HEK293 (cell line): ENCODE measurements at regions not wholly inside any gene's neighbourhood (a gene's known extent, or its start where the extent isn't known, plus 50 kb on each side); places are given as distances from the start of the nearest gene placed in this dataset.

Experiments used
- CTCF ChIA-PET: fragments of 350-600 bp; formaldehyde crosslinking; extraction: SDS; loops from one replicate; lab custom pipeline; 2021; ENCODE audit warnings: antibody characterized with exemption; lab: Yijun Ruan, JAX
- POLR2A ChIA-PET: fragments of 300-600 bp; formaldehyde crosslinking; extraction: SDS; loops from one replicate; lab custom pipeline; 2020; ENCODE audit warnings: antibody characterized with exemption, inconsistent platforms; lab: Yijun Ruan, JAX
- H3K27ac ChIP-seq: fragments of 200-500 bp; sonication (Bioruptor generic); 2 replicates; pipeline ENCODE4 v1.5.1; 2014; ENCODE audit warnings: low read depth, low read length, control low read depth, inconsistent platforms; ENCODE audit errors: extremely low read depth
- H3K36me3 ChIP-seq, 2 experiments: fragments of 200-500 bp in 1 of 2; sonication (Bioruptor generic) in 1 of 2; 1 replicate in 1 of 2; 2 replicates in 1 of 2; pipeline ENCODE4 v1.5.1; 2014 to 2017; ENCODE audit warnings: inconsistent platforms in 2 of 2, low read length in 2 of 2; ENCODE audit not compliant: control insufficient read depth in 2 of 2, insufficient read depth in 1 of 2
- H3K4me1 ChIP-seq: fragments of 200-500 bp; sonication (Bioruptor generic); 2 replicates; pipeline ENCODE4 v1.5.1; 2014; ENCODE audit warnings: mild to moderate bottlenecking, low read length, inconsistent platforms; ENCODE audit not compliant: control insufficient read depth, insufficient read depth
- H3K4me3 ChIP-seq: 2 replicates; pipeline ENCODE4 v1.5.1; 2011; ENCODE audit warnings: low read depth, mild to moderate bottlenecking, control low read depth, low read length, moderate library complexity
- H3K9me3 ChIP-seq: fragments of 200-500 bp; sonication (Bioruptor generic); 2 replicates; pipeline ENCODE4 v1.5.1; 2014; ENCODE audit warnings: low read depth, low read length, inconsistent platforms; ENCODE audit not compliant: control insufficient read depth, insufficient read depth
- FEZF1 ChIP-seq: fragments of 450-650 bp; formaldehyde crosslinking; IDR thresholded peaks from 2 replicates; pipeline ENCODE4 v1.5.1; 2016; ENCODE audit warnings: missing biosample characterization, missing genetic modification characterization
- GLI4 ChIP-seq: fragments of 450-650 bp; formaldehyde crosslinking; IDR thresholded peaks from 2 replicates; pipeline ENCODE4 v1.5.1; 2016; ENCODE audit warnings: missing biosample characterization, missing genetic modification characterization
- HOXD13 ChIP-seq: sonication (generic); formaldehyde crosslinking; IDR thresholded peaks from 2 replicates; pipeline ENCODE4 v1.8.0; 2022; ENCODE audit warnings: missing genetic modification reagents, borderline replicate concordance
- MEIS1 ChIP-seq: sonication (generic); formaldehyde crosslinking; IDR thresholded peaks from 2 replicates; pipeline ENCODE4 v1.8.1; 2022; ENCODE audit warnings: missing genetic modification reagents, mild to moderate bottlenecking, borderline replicate concordance
- SP3 ChIP-seq: fragments of 450-650 bp; formaldehyde crosslinking; IDR thresholded peaks from 2 replicates; pipeline ENCODE4 v1.5.1; 2016; ENCODE audit warnings: missing biosample characterization, missing genetic modification characterization
- ZBTB7A ChIP-seq: fragments of 450-650 bp; formaldehyde crosslinking; IDR thresholded peaks from 2 replicates; pipeline ENCODE4 v1.5.1; 2016; ENCODE audit warnings: low read depth, missing biosample characterization, missing genetic modification characterization
- ZFP3 ChIP-seq: fragments of 450-650 bp; formaldehyde crosslinking; IDR thresholded peaks from 2 replicates; pipeline ENCODE4 v1.5.1; 2016; ENCODE audit warnings: low read depth, missing biosample characterization, missing genetic modification characterization
- ZFP41 ChIP-seq: fragments of 450-650 bp; formaldehyde crosslinking; IDR thresholded peaks from 2 replicates; pipeline ENCODE4 v1.5.1; 2016; ENCODE audit warnings: missing biosample characterization, missing genetic modification characterization, borderline replicate concordance
- ZIC2 ChIP-seq: fragments of 450-650 bp; formaldehyde crosslinking; IDR thresholded peaks from 2 replicates; pipeline ENCODE4 v1.5.1; 2016; ENCODE audit warnings: missing biosample characterization, missing genetic modification characterization
- ZNF157 ChIP-seq: fragments of 450-650 bp; formaldehyde crosslinking; IDR thresholded peaks from 2 replicates; pipeline ENCODE4 v1.5.1; 2016; ENCODE audit warnings: missing biosample characterization, missing genetic modification characterization
- ZNF433 ChIP-seq: fragments of 450-650 bp; formaldehyde crosslinking; IDR thresholded peaks from 2 replicates; pipeline ENCODE4 v1.5.1; 2016; ENCODE audit warnings: missing biosample characterization, missing genetic modification characterization, low read depth
- ZNF623 ChIP-seq: fragments of 450-650 bp; formaldehyde crosslinking; IDR thresholded peaks from 2 replicates; pipeline ENCODE4 v1.5.1; 2016; ENCODE audit warnings: missing biosample characterization, missing genetic modification characterization
- ZNF629 ChIP-seq: fragments of 450-650 bp; formaldehyde crosslinking; IDR thresholded peaks from 2 replicates; pipeline ENCODE4 v1.5.1; 2017; ENCODE audit warnings: missing biosample characterization, missing genetic modification characterization
- ZNF658 ChIP-seq: fragments of 450-650 bp; formaldehyde crosslinking; IDR thresholded peaks from 2 replicates; pipeline ENCODE4; 2016; ENCODE audit warnings: missing biosample characterization, missing genetic modification characterization
- ZNF664 ChIP-seq: fragments of 450-650 bp; formaldehyde crosslinking; IDR thresholded peaks from 2 replicates; pipeline ENCODE4 v1.5.1; 2016; ENCODE audit warnings: missing biosample characterization, missing genetic modification characterization
- ZNF692 ChIP-seq: fragments of 450-650 bp; formaldehyde crosslinking; IDR thresholded peaks from 2 replicates; pipeline ENCODE4 v1.5.1; 2016; ENCODE audit warnings: missing biosample characterization, missing genetic modification characterization
- ZNF707 ChIP-seq: fragments of 450-650 bp; formaldehyde crosslinking; IDR thresholded peaks from 2 replicates; pipeline ENCODE4 v1.5.1; 2016; ENCODE audit warnings: missing biosample characterization, missing genetic modification characterization
- ZNF747 ChIP-seq: fragments of 450-650 bp; formaldehyde crosslinking; IDR thresholded peaks from 2 replicates; pipeline ENCODE4 v1.5.1; 2016; ENCODE audit warnings: missing biosample characterization, missing genetic modification characterization
- TF ChIP-seq, protein P1 (sequence below): fragments of 450-650 bp; IDR thresholded peaks from 2 replicates; pipeline ENCODE4 v1.5.1; 2018; ENCODE audit warnings: missing biosample characterization, missing genetic modification characterization
- TF ChIP-seq, protein P2 (sequence below): fragments of 450-650 bp; formaldehyde crosslinking; IDR thresholded peaks from 2 replicates; pipeline ENCODE4 v1.5.1; 2016; ENCODE audit warnings: missing biosample characterization, missing genetic modification characterization, low read depth

DNA sequence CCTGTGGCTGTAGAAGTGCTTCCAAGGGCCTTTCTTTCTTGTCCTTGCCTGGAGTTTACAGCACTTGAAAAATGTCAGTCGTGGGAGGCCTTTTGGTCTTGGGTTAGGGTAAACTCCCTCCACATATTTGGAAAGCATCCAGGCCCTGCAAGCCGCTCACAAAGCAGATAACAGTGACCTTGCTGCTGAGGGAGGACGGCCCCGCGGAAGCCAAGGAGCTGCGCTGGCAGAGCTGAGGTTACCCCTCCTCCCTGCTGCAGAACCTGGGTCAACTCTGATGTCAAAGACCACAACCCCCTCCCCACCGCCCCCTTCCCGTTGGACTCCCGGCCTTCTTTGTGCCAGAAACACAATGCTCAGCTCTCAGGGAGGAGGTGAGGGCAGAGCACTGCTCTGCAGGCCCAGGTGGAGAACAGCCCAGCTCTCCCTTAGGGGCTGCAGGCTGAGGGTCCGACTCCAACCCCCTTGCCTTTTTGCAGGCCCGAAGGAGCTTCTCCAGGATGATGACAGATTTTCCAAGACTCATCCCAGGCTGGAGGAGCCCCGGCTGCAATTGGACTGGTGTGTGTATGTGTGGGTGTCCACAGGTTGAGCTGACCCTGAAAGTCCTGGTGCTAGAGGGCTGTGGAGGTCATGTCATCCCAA is 957.6 kb upstream of the ZNF722 start:
- Histone ChIP-seq H3K4me1 (no peaks in the 10 kb centered on the region), H3K4me3 (no peak overlapping the region), H3K36me3 (no peaks in the 10 kb centered on the region), H3K27ac (no peak overlapping the region), H3K9me3 (no peaks in the 10 kb centered on the region)
- ChIA-PET CTCF (no interaction called here), POLR2A (no interaction called here)
- TF ChIP-seq HOXD13 (CRISPR knock-in tag), result no peak
- TF ChIP-seq ZNF623 (tag by site-specific recombination), result no peak
- no peak for TF ChIP-seq MEIS1
- TF ChIP-seq ZNF157 (tag by site-specific recombination), result no peak
- no peak for TF ChIP-seq ZIC2
- no peak for TF ChIP-seq ZNF692
- no peak for TF ChIP-seq ZFP41
- TF ChIP-seq ZBTB7A (tag by site-specific recombination), result no peak
- TF ChIP-seq ZNF658 (tag by site-specific recombination), result no peak
- TF ChIP-seq SP3 (tag by site-specific recombination), result no peak
- no peak for TF ChIP-seq FEZF1
- no peak for TF ChIP-seq ZNF629 (tag by site-specific recombination)
- TF ChIP-seq ZNF707, result no peak
- TF ChIP-seq ZNF747 (tag by site-specific recombination), result no peak
- TF ChIP-seq, protein P1, sequence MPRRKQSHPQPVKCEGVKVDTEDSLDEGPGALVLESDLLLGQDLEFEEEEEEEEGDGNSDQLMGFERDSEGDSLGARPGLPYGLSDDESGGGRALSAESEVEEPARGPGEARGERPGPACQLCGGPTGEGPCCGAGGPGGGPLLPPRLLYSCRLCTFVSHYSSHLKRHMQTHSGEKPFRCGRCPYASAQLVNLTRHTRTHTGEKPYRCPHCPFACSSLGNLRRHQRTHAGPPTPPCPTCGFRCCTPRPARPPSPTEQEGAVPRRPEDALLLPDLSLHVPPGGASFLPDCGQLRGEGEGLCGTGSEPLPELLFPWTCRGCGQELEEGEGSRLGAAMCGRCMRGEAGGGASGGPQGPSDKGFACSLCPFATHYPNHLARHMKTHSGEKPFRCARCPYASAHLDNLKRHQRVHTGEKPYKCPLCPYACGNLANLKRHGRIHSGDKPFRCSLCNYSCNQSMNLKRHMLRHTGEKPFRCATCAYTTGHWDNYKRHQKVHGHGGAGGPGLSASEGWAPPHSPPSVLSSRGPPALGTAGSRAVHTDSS (tag by site-specific recombination), result no peak
- TF ChIP-seq, protein P2, sequence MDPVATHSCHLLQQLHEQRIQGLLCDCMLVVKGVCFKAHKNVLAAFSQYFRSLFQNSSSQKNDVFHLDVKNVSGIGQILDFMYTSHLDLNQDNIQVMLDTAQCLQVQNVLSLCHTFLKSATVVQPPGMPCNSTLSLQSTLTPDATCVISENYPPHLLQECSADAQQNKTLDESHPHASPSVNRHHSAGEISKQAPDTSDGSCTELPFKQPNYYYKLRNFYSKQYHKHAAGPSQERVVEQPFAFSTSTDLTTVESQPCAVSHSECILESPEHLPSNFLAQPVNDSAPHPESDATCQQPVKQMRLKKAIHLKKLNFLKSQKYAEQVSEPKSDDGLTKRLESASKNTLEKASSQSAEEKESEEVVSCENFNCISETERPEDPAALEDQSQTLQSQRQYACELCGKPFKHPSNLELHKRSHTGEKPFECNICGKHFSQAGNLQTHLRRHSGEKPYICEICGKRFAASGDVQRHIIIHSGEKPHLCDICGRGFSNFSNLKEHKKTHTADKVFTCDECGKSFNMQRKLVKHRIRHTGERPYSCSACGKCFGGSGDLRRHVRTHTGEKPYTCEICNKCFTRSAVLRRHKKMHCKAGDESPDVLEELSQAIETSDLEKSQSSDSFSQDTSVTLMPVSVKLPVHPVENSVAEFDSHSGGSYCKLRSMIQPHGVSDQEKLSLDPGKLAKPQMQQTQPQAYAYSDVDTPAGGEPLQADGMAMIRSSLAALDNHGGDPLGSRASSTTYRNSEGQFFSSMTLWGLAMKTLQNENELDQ, result no peak
- no peak for TF ChIP-seq GLI4 (tag by site-specific recombination)
- no peak for TF ChIP-seq ZNF664 (tag by site-specific recombination)

- H3K9me3 ChIP-seq, result no peaks in the 10 kb centered on the region
- ChIA-PET POLR2A (no interaction called here), CTCF (no interaction called here)
- no peak overlapping the region for H3K27ac ChIP-seq
- no peak overlapping the region for H3K4me3 ChIP-seq
- TF ChIP-seq ZNF433, result no peak
- TF ChIP-seq ZFP3 (tag by site-specific recombination), result no peak
- no peaks in the 10 kb centered on the region for H3K36me3 ChIP-seq
- H3K4me1 ChIP-seq, result no peaks in the 10 kb centered on the region
These were observed 956.9 kb upstream of the ZNF722 start for GRCh38 chr7:63041786-63042185.
